NCI-H345 (cell line): ENCODE measurements at regions not wholly inside any gene's neighbourhood (a gene's known extent, or its start where the extent isn't known, plus 50 kb on each side); places are given as distances from the start of the nearest gene placed in this dataset.
A peak's percentile ranks its signal among the peaks of the same experiment; 100 is the strongest.

Experiments used
- DNase-seq: peaks from one replicate; lab custom pipeline; 2025; lab: John Stamatoyannopoulos, UW

DNA sequence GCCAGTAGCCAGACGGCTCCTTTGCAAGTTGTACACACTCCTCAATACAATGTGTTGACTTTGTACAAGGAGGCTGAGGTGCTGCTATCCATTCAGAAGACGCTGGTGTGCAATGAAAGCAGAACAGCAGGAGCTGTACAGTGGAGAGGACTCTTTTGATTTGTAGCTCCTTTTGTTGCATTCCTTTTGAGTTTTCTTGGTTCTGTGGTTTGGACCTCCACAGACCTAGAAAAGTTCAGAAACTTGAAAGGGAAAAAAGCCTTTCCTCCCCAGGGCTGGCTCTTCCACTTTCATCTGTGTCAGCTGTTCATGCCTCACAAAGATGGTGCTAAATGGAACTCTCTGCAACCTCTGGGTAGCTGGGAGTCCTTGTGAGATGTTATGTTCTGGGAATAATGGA lies 117.4 kb downstream of the MAT2B start:
- DNase-seq, result no peak

DNA sequence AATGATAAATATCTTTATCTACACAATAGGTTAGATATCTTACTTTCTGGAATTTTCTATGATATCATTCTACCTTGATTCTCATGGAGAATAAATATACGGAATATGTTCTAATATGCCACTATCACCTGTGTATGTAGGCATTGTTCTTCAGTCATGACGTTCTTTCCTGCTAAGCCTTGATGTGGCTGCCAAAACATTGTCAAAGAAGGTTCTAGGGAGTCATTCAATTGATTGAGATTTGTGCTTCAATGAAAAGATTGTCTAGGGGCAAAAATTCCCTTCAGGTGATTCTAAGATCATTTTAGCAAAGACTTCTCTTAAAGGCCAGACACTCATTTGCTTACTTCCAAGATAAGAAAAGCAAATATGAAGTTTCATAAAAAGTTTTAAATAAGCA lies 118.1 kb downstream of the MAT2B start:
- no peak for DNase-seq

DNA sequence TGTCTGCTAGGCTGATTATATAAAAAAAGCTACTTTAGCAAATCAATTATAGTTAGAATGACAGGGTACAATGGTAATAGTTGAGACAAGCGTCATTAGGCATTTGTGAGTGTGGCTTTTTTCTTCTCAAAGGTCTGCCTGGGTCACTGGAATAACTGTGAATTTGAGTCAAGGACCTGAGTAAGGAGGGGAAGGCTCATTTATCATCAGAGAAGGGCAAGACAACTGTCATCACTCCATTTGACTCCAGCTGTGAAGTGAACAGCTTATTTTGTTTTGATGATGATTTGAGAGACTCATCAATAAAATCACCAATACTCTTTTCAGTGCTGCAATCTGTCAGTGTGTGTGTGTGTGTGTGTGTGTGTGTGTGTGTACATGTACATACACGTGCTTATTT lies 118.6 kb downstream of the MAT2B start:
- DNase-seq, result no peak

DNA sequence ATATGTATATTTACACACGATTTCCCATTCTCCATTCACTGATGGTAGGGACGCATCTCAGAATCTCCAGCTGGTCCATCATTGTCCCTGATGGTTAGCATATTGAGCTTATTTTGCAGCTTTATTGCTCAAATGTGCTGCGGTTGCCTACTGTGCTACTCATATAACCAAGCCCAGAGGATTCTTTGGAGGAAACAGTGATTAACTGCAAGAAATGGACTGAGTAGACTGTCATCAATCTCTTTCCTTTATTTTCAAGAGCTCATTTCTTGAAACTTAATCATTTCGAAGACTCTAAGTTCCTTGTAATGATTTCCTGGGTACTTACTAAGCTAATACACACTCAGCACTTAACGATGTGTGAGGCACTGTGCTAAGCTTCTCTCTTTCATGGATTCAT lies 119.0 kb downstream of the MAT2B start:
- DNase-seq, result no peak

DNA sequence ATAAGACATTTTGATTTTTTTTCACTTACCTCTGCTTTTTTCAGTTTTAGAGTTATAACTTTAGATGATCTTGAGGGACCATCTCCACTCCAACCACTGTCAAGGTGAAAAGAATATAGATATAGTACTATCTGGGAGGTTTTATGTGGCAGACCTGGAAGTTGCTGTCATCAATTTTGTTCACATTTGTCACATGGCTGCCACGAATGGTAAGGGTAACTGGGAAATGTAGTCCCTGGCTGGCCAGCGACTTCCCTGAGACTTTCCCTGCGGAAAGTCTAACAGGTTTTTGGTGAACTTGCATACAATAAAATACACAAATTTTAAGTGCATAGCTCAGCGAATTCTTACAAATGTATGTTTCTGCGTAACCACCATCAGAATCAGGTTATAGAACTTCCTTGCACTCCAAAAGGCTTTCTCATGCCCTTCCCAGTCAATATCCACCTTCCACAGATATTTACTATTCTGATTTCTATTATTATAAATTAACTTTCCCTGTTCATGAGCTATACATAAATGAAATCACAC lies 121.5 kb downstream of the MAT2B start:
- DNase-seq, result no peak

DNA sequence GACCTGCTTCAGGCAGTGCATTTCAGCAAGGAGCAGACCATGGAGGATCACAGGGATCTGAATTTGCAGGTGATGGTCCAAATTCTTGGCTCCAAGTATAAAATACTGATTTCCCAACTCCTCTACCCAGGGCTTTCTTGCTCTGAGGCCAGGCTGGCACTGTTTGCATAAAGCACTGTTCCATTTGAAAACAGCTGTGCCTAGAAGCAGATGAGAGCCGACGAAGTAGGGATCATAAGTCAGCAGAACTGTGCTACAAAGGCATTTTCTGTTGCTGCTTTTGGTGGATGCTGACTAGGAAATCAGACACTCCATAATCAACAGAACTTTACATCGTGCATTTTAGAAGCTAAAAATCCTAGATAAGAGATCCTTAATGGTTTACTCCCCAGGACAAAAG lies 126.4 kb downstream of the MAT2B start:
- no peak for DNase-seq

DNA sequence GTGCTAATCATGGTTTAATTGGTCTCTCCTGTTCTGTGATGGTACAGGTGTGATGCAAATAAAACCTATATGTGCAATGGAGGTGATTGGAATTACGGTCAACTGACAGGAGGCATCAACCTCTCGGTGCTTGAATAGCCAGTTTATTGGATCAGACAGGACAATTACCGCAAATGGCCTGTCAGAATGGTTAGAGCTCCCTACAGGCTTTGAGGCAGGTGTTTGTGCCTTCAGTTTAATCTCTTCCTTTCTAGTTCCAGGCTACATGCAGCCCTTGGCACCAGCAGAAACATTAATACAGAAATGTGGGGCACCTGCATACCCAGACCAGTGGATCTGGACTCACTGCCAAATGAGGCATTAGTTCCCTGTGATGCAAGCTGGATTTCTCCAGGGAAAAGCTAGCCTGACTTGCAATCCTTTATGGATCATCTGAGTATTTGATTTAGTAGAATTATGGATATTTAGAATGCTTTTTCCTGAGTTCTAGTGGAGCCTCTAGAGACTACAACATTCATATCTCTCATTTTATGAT lies 128.6 kb downstream of the MAT2B start:
- no peak for DNase-seq

DNA sequence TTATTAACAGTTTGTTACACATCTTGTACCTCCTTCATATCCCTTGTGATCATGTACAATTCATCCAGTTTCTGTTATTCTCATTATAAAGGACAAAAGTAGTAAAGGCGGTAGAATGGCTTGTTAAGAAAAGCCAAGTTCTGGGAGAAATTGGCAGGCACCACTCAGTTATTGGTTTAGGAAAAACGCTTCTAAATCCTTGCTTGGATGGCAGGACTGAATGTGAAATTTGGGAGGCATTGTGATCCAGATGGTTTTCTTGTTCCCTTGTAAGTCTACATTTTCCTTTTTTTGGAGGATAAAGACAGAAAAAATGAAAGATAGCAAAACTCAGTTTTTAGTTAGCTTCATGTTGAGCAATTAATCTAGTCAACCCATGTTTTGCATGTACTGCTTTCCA lies 130.2 kb downstream of the MAT2B start:
- DNase-seq, result no peak

DNA sequence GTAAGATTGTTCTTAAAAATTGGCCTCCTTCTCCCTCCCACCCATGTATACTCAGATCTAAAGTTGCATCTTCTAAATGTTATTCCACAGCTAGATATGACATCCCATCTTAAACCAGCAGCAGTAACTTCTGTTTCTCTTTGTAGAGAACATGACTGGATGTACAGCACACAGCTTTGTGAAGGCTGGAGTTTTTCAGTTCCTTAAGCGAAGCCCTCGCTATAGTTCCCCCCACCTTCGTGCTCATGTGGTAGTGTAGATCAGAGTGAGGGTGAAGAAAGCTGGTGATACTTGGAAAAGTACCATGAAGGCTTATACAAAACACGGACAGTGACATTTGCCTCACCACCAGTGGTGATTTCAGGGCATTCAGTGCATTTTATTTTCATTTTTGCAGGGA lies 137.5 kb downstream of the MAT2B start:
- no peak for DNase-seq

DNA sequence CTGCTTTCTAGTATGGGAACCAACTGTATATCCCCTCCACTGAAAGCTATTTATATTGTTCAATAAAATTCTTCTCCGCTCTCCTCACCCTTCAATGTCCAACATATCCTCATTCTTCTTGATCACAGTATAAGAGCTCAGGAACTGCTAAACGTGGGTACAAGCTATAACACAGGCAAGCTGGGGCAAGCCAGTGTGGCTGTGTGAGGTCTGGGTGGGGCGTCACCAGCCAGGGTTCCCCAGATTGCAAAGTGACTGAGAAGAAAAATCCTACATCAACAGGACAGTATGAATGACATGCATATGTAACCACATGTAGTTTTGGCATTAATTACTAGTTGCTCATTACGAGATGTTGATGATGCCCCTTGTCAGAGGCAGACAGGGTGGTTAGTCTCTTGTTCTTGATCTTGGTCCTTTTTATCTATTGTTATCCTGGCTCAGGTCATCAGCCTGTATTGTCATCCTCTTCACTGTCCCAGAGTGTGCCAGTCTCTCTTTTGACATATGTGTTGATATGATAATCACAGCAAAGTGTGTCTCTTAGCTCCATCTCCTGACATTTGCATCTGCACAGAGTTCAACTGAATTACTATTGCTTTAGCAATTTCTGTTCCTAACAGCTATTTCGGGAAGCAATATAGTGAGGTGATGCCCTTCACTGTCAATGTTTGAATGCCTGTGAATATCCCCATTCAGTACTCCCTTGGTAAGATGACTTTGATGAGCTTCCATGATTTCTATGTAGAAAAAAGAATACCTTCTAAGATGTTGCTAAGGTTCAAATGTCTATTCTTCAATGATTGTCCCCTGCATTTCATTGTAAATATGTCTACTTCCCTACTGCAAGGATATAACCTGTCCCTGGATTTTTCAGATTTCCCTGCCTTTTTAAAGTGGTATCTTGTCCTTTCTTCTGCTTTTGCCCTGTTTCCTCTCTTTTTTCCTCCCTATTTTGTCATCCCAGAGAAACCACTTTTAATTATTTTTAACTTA lies 140.3 kb downstream of the MAT2B start:
- DNase-seq, result no peak

DNA sequence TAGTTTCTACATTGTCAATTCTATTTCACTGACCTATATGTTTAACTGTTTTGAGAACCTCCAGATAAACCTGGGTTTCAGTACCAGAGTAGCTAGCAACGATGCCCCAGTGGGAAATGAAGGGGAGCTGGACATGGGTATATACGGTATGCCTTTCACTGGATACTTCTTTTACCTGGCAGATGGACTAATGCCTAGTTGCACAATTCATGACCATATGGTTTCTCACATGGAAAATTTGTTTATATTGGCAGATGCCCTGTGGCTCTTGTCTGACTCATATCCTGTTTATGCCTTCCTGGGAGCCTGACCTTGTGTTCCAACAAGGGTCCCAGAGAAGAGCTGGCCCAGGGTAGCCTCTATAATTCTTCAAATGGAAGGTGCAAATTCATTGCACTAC lies 144.1 kb downstream of the MAT2B start:
- no peak for DNase-seq

DNA sequence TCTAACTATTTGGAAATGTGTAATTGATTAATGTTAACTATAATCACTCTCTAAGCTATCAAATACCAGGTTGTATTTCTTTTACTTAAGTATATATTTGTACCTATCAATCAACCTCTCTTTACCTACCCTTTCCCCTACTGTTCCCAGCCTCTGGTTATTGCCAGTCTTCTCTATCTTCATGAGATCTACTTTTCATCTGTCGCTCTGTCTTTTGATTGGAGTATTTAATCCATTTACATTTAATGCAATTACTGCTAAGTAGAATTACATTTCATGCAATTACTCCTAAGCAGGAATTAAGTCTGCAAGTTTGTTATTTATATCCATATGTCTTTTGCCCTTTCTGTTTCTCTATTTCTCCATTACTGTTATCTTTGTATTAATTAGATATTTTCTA lies 148.1 kb downstream of the MAT2B start:
- DNase-seq, result no peak

DNA sequence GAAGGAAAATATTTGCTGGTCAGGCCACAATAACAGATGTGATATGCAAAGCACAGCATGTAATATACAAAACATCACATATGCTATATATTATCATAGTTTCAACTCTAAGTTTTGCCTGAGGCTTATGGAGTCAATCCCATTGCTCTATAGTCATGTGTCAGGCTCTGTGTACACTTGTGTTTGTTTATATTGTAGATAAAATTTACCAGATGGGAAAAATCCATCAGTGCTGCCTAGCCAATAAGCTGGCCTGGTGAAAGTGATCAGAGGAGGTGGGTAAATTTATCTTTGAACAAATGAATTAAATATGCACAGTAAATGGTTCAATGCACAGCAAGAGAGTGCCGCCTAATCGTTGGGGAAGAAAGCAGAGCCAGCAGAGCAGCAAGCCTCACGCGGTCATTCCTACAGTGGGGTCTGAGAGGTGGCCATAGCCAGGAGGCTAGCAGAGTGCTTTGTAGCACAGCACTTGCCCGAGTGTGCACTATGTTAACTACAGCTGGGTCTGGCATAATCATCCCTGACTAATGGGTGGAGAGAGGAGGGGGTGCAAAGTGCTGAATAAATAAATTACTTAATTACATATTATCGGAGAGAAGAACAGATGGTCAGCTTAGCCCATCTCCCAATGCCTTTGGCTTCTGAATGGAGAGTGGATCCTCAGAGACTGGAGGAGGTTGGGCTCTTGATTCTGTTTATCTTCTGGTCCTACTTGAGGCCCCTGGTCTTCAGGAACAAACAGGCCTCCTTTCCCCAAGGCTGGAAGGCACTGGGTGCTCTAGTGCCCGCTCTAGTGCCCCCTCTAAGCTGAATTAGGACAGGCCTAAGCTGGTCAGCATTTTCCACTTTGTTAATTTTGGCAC lies 153.5 kb downstream of the MAT2B start:
- no peak for DNase-seq

DNA sequence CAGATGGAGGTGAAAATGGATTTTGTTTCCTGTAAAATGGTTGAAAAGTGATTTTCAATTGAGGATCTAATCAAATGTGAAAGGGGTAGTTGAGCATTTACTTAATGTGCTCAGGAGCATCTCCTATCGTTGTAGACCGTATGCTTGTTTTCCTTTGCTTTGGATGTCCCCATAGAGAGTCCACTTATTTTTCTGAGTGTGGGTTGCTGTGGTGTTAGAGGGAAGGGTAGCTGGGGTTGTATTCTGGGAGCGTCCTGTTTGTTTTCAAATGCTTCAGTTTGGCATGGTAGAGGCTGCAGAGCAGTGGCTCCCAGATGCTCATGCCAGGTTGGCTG lies 154.1 kb downstream of the MAT2B start:
- DNase-seq, result no peak

DNA sequence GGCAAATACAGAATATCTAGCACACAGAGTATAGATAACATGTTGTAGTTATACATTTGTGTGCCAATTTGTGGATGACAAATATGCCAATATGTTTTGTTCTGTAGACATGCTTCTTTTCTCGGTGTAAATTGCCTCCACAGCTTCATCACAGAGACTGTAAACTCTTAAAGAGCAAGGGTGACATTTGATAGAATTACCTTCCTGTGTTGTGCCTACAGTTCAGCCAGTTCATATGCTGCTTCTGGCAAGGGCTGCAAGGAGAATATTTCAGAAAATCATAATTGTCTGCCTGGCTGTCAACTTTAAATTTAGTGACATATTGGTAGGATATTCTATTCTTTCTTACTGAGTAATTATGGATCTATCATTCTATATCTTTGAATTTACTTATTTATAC lies 155.1 kb downstream of the MAT2B start:
- DNase-seq, result no peak

DNA sequence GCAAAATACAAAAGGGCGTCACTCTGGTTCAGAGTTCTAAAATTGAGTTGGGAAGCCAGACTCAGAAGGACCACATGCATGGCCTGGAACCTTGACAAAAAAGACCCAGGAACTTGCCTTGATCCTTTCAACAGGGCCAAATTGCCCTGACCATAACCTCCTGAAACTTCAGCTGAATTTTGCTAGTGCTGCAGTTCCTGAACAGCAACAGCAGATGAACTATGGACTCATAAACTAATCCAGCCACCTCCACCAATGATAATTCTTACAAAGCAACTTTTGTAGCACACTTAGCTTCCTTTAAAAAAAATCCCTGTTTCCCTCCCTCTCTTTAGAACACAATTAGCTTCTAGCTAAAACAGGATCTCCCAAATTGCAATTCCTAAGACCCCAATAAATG lies 155.9 kb downstream of the MAT2B start:
- DNase-seq, result no peak

DNA sequence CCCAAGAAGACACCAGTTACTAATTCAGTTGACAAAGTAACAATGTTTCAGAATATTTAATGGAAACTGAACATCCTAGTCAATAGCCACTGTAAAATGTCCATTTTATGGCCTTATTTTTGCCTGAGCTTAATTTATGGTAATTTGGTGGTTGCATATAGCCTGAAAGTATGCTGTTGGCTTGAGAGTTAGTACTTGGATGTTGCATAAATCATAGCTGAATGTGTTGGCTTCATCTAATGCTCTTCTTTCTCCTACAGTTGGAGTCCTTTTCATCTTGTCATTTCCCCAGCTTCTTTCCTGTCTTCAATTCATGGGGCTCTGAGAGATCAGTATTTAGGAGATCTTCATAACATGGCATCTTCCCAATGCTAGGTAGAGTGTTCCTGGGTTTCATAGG lies 164.6 kb downstream of the MAT2B start:
- DNase-seq, result no peak

DNA sequence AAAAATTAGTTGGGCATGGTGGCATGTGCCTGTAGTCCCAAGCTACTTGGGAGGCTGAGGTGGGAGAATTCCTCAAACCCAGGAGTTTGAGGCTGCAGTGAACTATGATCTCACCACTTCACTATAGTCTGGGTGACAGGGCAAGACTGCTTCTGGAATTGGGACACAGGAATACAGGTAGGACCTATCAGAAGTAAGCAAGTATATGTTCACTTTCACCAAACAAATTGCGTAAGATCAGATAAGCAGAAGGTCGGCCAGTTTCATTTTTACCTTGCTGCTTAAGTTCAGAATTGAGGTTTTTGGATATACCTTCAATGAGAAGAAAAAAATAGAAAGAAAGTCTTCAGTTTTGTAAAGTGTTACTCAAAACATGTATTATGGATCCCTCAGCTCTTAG lies 171.7 kb downstream of the MAT2B start:
- DNase-seq, result no peak

DNA sequence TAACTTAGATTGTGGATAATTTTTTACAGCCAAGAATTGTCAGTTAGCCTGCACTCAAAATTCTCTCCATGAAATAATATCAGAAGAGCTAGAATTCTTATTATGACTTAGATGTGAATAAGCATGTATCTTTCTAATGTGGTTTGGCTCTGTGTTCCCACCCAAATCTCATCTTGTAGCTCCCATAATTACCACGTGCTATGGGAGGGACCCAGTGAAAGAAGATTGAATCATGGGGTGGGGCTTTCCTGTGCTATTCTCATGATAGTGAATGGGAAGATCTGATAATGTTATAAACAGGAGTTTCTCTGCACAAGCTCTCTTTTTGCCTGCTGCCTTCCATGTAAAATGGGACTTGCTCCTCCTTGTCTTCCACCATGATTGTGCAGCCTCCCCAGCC lies 176.8 kb downstream of the MAT2B start:
- no peak for DNase-seq

DNA sequence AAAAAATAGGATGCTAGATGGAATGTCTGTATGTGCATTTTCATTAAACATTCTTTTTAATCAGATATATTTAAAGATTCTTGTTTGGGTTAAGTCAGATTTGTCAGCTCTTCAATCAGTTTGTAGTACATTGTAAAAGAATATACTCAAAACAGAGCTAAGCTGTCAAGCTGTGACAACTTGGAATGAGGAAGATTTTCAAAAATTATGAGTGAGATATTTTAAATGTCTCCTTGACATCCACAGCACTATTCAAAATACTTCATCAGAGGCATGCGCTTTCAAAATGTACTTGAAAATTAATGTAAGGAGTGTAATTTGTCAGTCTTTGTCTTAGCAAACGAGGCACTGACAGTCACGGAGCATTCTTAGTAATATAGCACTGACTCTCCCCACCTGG lies 182.0 kb downstream of the MAT2B start:
- no peak for DNase-seq

DNA sequence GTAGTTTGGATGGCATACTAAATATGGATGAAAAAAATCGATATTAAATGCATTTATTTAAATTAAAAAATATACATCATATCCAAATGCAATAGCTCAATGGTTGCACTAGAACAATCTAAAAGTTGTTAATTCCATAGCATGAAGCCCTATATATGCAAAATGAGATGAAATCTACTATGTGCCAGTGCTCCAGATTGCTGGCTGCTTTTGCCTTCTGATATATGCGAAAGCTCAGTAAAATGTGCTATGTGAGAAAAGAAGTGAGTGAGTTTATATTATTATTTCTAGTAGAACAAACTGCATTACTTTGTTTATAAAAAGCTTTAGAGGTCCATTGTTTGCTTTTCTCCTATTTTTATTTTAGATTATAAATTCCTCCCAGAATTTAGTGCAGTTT lies 186.7 kb downstream of the MAT2B start:
- no peak for DNase-seq

DNA sequence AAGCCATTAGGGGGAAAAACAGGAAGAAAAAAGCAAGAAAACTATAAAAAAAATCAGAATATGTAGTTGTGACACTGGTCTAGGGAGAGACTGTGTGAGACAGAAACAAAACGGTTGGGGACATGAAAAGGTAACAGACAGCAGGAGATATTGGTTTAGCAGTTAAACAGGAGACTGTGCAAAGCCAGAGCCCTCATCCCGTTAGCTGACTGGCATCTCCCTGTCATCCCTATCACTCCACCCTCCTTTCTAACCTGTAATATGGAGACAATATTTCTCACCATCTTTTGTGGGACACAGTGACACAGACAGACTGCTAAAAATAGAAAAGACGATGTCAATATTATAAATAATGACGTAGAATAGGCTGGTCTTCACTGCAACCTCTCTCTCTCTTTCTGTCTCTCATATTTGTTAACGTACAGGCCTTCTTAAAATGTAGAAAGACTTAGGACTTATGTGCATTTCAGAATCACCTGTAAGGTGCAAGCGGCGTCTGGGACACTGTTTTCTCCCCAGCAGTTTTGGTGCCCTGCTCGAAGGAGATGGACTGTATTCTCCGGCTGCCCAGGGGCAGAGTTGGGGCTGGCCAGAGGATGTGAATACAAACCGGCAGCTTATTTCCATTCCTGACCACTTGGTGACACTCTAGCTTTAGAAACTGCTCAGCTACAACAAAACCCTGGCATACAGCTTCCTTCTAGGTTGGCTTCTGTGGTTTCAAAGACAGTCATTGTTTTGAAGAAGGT lies 190.6 kb downstream of the MAT2B start:
- peak; percentile 19 for DNase-seq
